GM19395 (cell line): ENCODE measurements at regions not wholly inside any gene's neighbourhood (a gene's known extent, or its start where the extent isn't known, plus 50 kb on each side); places are given as distances from the start of the nearest gene placed in this dataset.

ENCODE experiments used
- ATAC-seq: cut with Tn5 transposase; IDR thresholded peaks from one replicate; pipeline ENCODE4 v1.9.1; 2021; ENCODE audit warnings: mild to moderate bottlenecking, moderate library complexity; ENCODE audit not compliant: unreplicated experiment

GRCh38 chr3:104763007-104763406, 603.7 kb upstream of the ALCAM start:
- ATAC-seq = no peak

GRCh38 chr3:104764496-104764895, 602.2 kb upstream of the ALCAM start:
- ATAC-seq = no peak

GRCh38 chr3:104768886-104769285, 597.8 kb upstream of the ALCAM start:
- ATAC-seq = no peak

DNA sequence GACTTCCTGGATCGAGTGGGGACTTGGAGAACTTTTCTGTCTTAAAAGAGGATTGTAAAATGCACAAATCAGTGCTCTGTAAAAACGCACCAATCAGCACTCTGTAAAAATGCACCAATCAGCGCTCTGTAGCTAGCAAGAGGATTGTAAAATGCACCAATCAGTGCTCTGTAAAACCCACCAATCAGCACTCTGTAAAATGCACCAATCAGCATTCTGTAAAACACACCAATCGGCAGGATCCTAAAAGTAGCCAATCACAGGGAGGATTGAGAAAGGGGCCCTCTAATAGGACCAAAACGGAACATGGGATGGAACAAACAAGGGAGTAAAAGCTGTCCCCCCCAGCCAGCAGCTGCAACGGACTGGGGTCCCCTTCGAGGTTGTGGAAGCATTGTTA, 587.4 kb upstream of the ALCAM start:
- ATAC-seq = no peak

DNA sequence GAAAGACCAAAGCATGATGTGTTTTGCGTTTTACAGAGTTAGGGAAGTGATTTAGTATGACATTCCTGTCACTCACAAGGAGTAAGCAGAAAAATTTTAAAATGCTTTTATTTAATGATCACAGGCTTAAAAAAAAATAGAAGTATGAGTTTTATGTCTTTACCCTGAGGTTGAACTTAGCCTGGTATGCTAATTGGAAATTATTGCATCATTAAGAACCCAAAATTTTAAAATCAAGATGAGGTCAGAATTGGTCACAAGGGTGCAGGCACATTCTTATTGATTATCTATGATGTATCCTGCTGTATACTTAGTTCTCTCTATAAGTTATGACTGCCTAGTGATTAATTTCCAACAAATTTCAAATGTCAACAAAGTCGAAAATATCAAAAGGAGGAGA, 585.6 kb upstream of the ALCAM start:
- ATAC-seq = no peak

GRCh38 chr3:104785947-104786346, 580.8 kb upstream of the ALCAM start:
- ATAC-seq = no peak

DNA sequence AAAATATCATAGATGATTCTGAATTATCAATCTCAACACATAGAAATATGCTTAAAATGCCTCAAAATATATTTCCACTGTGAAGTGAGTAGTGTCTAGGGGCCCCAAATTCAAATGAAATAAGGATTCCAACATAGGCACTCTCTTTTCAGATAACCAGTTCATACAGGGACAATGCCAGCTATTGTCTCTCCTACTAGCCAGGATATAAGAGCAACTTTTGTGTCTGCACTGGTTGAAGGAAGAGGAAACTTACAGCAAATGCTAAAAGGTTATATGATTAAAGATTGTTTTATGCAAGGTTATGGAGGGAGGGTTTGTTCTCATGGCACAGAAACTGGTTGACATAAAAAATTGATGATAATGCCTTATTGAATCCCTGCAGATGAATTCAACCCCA, 579.4 kb upstream of the ALCAM start:
- ATAC-seq = no peak

DNA sequence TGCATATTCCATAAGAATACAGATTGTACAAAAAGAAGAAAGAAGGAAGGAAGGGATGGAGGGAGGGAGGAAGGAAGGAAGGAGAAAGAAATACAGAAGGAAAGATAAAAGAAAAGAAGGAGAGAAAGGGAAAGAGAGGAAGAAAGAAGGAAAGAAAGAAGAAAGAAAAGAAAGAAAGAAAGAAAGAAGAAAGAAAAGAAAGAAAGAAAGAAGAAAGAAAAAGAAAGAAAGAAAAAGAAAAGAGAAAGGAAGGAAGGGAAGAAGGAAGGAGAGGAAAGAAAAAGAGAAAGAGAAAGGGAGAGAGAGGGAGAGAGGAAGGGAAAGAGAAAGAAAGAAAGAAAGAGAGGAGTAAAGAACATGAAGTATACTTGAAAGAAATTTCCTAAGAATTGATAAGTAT, 577.9 kb upstream of the ALCAM start:
- ATAC-seq = no peak

DNA sequence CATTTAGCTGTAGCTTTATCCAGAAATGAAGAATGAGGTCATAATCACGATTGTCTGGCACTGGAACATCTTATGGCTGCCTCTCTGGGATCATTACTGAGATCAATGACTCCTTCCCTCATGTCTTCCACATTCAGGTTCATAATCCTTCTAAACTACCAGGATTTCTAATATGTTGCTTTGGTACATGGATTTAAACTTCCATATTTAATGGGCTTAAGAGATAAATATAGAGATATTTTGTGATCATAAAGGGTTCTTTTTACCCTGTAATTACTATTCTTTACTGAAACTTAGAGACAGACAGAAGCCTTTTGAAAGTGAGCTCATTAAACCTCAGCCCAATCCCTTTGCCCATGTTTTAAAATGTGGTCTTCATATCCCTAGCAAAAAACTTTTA, 575.4 kb upstream of the ALCAM start:
- no peak for ATAC-seq

GRCh38 chr3:104796556-104796955, 570.2 kb upstream of the ALCAM start:
- no peak for ATAC-seq

GRCh38 chr3:104805042-104805441, 561.7 kb upstream of the ALCAM start:
- ATAC-seq = no peak

- no peak for ATAC-seq
These were observed 561.2 kb upstream of the ALCAM start for GRCh38 chr3:104805508-104805907.

DNA sequence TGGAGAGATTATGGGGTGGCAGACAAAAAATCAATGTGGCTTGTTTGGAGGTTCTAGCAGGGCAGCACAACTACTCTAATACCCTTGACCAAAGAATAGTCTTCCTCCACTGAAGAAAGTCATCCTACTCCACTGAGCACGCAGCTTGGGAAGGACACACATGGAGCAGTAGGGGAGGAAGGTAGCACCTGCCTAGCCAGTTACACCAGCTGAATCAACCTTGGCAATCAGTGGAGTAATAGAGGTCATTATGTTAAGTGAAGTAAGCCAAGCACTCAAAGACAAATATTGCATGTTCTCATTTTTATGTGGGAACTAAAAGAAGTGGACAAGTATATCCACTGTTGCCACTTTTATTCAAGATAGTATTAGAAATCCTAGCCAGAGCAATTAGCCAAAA, 555.8 kb upstream of the ALCAM start:
- ATAC-seq = no peak

DNA sequence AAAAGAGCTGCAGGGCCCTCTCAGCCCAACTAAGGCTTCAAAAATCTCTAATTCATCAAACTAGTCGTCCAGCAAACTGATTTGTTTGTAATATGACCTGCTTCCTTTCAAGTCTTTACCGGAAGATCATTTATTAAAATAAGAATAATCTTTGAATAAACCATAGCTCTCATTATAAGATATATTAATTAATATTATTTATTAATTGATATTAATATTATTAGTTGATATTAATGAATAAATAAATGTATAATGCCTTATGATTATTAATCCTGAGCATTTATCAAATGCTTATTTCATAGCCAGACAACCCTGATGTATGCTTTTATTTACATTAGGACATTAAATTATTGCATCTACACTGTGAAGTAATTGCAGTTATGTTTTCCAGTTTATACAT, 550.7 kb upstream of the ALCAM start:
- no peak for ATAC-seq

DNA sequence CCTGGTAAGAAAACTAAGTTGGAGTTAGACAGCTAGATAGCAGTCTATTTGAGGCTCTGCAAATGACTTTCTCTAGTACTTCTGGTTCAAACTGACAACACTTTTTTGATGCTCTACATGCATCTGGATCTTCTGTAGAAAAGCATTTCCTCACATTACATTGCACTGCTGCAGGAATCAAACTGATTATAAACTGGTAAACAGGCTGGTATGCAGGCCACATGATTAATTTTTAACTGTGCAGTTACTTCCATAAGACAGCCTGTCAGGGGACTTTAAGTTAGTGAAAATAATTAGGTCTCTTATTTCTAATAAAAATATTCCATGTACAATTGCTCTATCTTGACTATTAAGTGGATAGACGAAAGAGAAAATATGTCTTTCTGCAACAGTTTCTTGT, 550.0 kb upstream of the ALCAM start:
- ATAC-seq = no peak

- no peak for ATAC-seq
These were observed 547.4 kb upstream of the ALCAM start for GRCh38 chr3:104819333-104819732.

DNA sequence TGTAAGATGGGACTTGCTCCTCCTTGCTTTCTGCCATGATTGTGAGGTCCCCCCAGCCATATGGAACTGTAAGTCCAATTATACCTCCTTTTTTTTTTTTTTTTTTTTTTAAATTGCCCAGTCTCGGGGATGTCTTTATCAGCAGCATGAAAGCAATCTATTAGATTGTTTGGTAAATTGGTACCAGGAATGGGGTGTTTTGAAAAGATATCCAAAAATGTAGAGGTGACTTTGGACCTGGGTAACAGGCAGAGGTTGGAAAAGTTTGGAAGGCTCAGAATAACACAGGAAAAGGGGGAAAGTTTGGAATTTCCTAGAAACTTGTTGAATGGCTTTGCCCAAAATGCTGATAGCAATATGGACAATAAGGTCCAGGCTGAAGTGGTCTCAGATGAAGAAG, 545.8 kb upstream of the ALCAM start:
- ATAC-seq = no peak

DNA sequence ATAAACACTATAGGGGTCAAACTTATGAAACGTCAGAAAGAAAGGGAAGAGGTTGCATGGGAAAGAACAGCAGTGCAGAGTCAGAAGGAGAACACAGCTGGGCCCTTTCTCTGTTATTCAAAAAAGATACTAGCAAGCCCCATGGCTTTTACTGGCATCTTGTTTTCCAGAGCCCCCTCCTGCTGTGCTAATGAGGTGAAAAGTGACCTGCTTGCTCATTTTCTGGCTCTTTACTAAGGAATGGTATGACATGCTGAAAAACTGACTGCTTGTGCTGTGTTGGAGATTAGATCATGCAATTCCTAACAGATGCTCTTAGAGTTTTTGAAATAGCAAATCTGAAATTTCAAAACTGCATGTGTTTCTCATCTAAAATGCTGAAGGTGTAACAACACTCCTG, 541.6 kb upstream of the ALCAM start:
- ATAC-seq = no peak

DNA sequence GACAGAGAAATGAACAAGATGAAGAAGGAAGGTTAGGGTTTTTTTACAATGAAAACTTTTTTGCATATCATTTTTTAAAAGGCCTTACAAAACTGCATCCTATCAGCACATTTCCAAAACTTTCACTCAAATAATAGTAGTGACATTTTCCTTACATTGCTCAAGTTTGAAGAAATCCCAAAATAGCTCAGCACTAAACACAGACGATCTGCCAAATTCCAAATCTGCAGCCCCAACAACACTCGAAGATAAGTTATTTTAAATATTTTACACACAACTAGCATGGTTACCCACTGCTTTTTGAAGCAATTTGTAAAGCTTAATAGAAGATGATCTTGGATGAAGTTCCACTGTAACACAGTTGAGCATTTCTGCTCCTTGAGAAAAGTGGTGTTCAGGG, 535.6 kb upstream of the ALCAM start:
- no peak for ATAC-seq

- no peak for ATAC-seq
These were observed 534.2 kb upstream of the ALCAM start for GRCh38 chr3:104832530-104832929.

DNA sequence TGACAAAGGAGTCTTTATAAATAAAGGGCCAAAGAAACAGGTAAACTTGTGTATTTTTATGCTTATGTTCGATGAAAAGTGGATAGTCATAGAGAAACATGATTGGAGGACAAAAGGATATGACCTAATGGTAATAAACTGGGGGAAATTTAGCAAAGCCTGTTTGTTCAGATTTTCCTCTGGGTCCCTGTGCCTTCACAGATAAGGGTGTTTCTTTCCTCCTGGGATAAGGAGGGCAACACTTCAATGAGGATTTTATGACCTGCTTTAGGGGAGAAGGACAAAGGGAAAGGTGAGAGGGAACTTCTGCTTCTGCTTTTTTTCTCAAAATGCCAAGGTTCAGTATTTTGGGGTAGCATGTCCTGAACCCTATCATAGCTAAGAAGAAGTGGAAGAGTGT, 531.3 kb upstream of the ALCAM start:
- no peak for ATAC-seq

- no peak for ATAC-seq
These were observed 520.4 kb upstream of the ALCAM start for GRCh38 chr3:104846270-104846669.

DNA sequence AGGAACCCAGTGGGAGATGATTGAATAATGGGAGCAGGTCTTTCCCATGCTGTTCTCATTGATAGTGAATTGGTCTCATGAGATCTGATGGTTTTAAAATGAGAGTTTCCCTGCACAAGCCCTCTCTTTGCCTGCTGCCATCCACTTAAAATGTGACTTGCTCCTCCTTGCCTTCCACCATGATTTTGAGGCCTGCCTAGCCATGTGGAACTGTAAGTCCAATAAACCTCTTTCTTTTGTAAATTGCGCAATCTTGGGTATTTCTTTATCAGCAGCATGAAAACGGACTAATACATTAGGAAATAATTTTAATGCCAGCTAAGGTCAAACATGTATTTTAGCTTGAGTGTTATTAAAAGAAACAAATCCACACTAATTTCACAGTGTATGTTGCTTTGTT, 517.6 kb upstream of the ALCAM start:
- no peak for ATAC-seq

DNA sequence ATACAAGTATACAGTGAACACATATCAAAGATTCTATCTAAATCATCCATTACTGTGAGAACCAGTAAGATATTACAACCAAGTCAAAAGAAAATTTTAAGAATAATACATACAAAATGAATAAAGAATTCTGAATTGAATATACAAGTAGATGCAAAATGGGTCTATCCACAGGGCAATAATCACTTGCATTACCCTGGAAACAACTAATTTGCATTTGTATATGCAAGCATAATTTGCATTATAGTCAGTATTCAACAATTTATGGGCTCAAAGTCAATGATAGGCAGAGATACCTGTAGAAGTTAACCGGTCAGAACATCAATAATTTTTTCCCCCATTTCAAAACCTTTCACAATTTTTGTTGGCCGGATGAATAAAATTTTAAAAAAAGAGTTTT, 512.2 kb upstream of the ALCAM start:
- no peak for ATAC-seq
